HEK293 (cell line): ENCODE measurements at regions not wholly inside any gene's neighbourhood (a gene's known extent, or its start where the extent isn't known, plus 50 kb on each side); places are given as distances from the start of the nearest gene placed in this dataset.
A peak's percentile ranks its signal among the peaks of the same experiment; 100 is the strongest.

Source experiments
- CTCF ChIA-PET: fragments of 350-600 bp; formaldehyde crosslinking; extraction: SDS; loops from one replicate; lab custom pipeline; 2021; ENCODE audit warnings: antibody characterized with exemption; lab: Yijun Ruan, JAX
- POLR2A ChIA-PET: fragments of 300-600 bp; formaldehyde crosslinking; extraction: SDS; loops from one replicate; lab custom pipeline; 2020; ENCODE audit warnings: antibody characterized with exemption, inconsistent platforms; lab: Yijun Ruan, JAX
- H3K27ac ChIP-seq: fragments of 200-500 bp; sonication (Bioruptor generic); 2 replicates; pipeline ENCODE4 v1.5.1; 2014; ENCODE audit warnings: low read depth, low read length, control low read depth, inconsistent platforms; ENCODE audit errors: extremely low read depth
- H3K36me3 ChIP-seq, 2 experiments: fragments of 200-500 bp in 1 of 2; sonication (Bioruptor generic) in 1 of 2; 1 replicate in 1 of 2; 2 replicates in 1 of 2; pipeline ENCODE4 v1.5.1; 2014 to 2017; ENCODE audit warnings: inconsistent platforms in 2 of 2, low read length in 2 of 2; ENCODE audit not compliant: control insufficient read depth in 2 of 2, insufficient read depth in 1 of 2
- H3K4me1 ChIP-seq: fragments of 200-500 bp; sonication (Bioruptor generic); 2 replicates; pipeline ENCODE4 v1.5.1; 2014; ENCODE audit warnings: mild to moderate bottlenecking, low read length, inconsistent platforms; ENCODE audit not compliant: control insufficient read depth, insufficient read depth
- H3K4me3 ChIP-seq: 2 replicates; pipeline ENCODE4 v1.5.1; 2011; ENCODE audit warnings: low read depth, mild to moderate bottlenecking, control low read depth, low read length, moderate library complexity
- H3K9me3 ChIP-seq: fragments of 200-500 bp; sonication (Bioruptor generic); 2 replicates; pipeline ENCODE4 v1.5.1; 2014; ENCODE audit warnings: low read depth, low read length, inconsistent platforms; ENCODE audit not compliant: control insufficient read depth, insufficient read depth
- GLIS2 ChIP-seq: fragments of 450-650 bp; formaldehyde crosslinking; IDR thresholded peaks from 2 replicates; pipeline ENCODE4 v1.5.1; 2016; ENCODE audit warnings: missing biosample characterization, missing genetic modification characterization
- KLF10 ChIP-seq: fragments of 450-650 bp; IDR thresholded peaks from 2 replicates; pipeline ENCODE4 v1.5.1; 2018; ENCODE audit warnings: missing biosample characterization, mild to moderate bottlenecking, missing genetic modification characterization
- KLF9 ChIP-seq: fragments of 450-650 bp; formaldehyde crosslinking; IDR thresholded peaks from 2 replicates; pipeline ENCODE4 v1.5.1; 2016; ENCODE audit warnings: missing biosample characterization, missing genetic modification characterization, low read depth
- MEIS1 ChIP-seq: sonication (generic); formaldehyde crosslinking; IDR thresholded peaks from 2 replicates; pipeline ENCODE4 v1.8.1; 2022; ENCODE audit warnings: missing genetic modification reagents, mild to moderate bottlenecking, borderline replicate concordance
- MZF1 ChIP-seq: fragments of 450-650 bp; formaldehyde crosslinking; IDR thresholded peaks from 2 replicates; pipeline ENCODE4 v1.5.1; 2017; ENCODE audit warnings: missing biosample characterization, missing genetic modification characterization, borderline replicate concordance
- OSR2 ChIP-seq: fragments of 450-650 bp; formaldehyde crosslinking; IDR thresholded peaks from 2 replicates; pipeline ENCODE4 v1.5.1; 2016; ENCODE audit warnings: missing biosample characterization, missing genetic modification characterization
- PRDM6 ChIP-seq: fragments of 450-650 bp; formaldehyde crosslinking; IDR thresholded peaks from 2 replicates; pipeline ENCODE4 v1.5.1; 2017; ENCODE audit warnings: missing biosample characterization, missing genetic modification characterization
- REST ChIP-seq: fragments of 450-650 bp; formaldehyde crosslinking; IDR thresholded peaks from 2 replicates; pipeline ENCODE4 v1.5.1; 2016; ENCODE audit warnings: missing biosample characterization, missing genetic modification characterization
- SALL2 ChIP-seq: fragments of 450-650 bp; formaldehyde crosslinking; IDR thresholded peaks from 2 replicates; pipeline ENCODE4 v1.5.0; 2017; ENCODE audit warnings: missing biosample characterization, mild to moderate bottlenecking, missing genetic modification characterization, borderline replicate concordance
- SCRT2 ChIP-seq: fragments of 450-650 bp; formaldehyde crosslinking; IDR thresholded peaks from 2 replicates; pipeline ENCODE4 v1.5.1; 2016; ENCODE audit warnings: missing biosample characterization, missing genetic modification characterization
- TCF7L2 ChIP-seq: IDR thresholded peaks from 2 replicates; pipeline ENCODE4 v1.6.1; 2011; ENCODE audit warnings: low read depth, mild to moderate bottlenecking, inconsistent platforms, low read length, moderate library complexity, borderline replicate concordance
- WT1 ChIP-seq: fragments of 450-650 bp; formaldehyde crosslinking; IDR thresholded peaks from 2 replicates; pipeline ENCODE4 v1.5.1; 2016; ENCODE audit warnings: missing biosample characterization, missing genetic modification characterization
- ZBTB20 ChIP-seq: fragments of 450-650 bp; formaldehyde crosslinking; IDR thresholded peaks from 2 replicates; pipeline ENCODE4 v1.5.1; 2016; ENCODE audit warnings: missing biosample characterization, missing genetic modification characterization
- ZNF202 ChIP-seq: fragments of 450-650 bp; formaldehyde crosslinking; IDR thresholded peaks from 2 replicates; pipeline ENCODE4 v1.5.1; 2016; ENCODE audit warnings: missing biosample characterization, missing genetic modification characterization, borderline replicate concordance
- ZNF239 ChIP-seq: fragments of 450-650 bp; formaldehyde crosslinking; IDR thresholded peaks from 2 replicates; pipeline ENCODE4 v1.5.1; 2016; ENCODE audit warnings: missing biosample characterization, missing genetic modification characterization
- ZNF26 ChIP-seq: fragments of 450-650 bp; formaldehyde crosslinking; IDR thresholded peaks from 2 replicates; pipeline ENCODE4 v1.5.1; 2016; ENCODE audit warnings: missing biosample characterization, missing genetic modification characterization
- ZNF266 ChIP-seq: fragments of 450-650 bp; formaldehyde crosslinking; IDR thresholded peaks from 2 replicates; pipeline ENCODE4 v1.5.1; 2016; ENCODE audit warnings: missing biosample characterization, missing genetic modification characterization, low read depth
- ZNF324 ChIP-seq: fragments of 450-650 bp; formaldehyde crosslinking; IDR thresholded peaks from 2 replicates; pipeline ENCODE4 v1.5.1; 2016; ENCODE audit warnings: missing biosample characterization, missing genetic modification characterization
- ZNF335 ChIP-seq: fragments of 450-650 bp; formaldehyde crosslinking; conservative IDR thresholded peaks from 2 replicates; pipeline ENCODE4 v1.5.1; 2016; ENCODE audit warnings: missing biosample characterization, missing genetic modification characterization
- ZNF449 ChIP-seq: fragments of 450-650 bp; formaldehyde crosslinking; IDR thresholded peaks from 2 replicates; pipeline ENCODE4 v1.5.1; 2017; ENCODE audit warnings: missing biosample characterization, mild to moderate bottlenecking, missing genetic modification characterization, moderate library complexity
- ZNF473 ChIP-seq: fragments of 450-650 bp; formaldehyde crosslinking; IDR thresholded peaks from 2 replicates; pipeline ENCODE4 v1.5.1; 2017; ENCODE audit warnings: missing biosample characterization, missing genetic modification characterization
- ZNF48 ChIP-seq: fragments of 450-650 bp; formaldehyde crosslinking; IDR thresholded peaks from 2 replicates; pipeline ENCODE4 v1.5.1; 2016; ENCODE audit warnings: missing biosample characterization, missing genetic modification characterization
- ZNF501 ChIP-seq: fragments of 450-650 bp; formaldehyde crosslinking; IDR thresholded peaks from 2 replicates; pipeline ENCODE4 v1.5.1; 2016; ENCODE audit warnings: missing biosample characterization, missing genetic modification characterization
- ZNF521 ChIP-seq: fragments of 450-650 bp; formaldehyde crosslinking; IDR thresholded peaks from 2 replicates; pipeline ENCODE4 v1.5.1; 2017; ENCODE audit warnings: missing biosample characterization, mild to moderate bottlenecking, missing genetic modification characterization
- ZNF561 ChIP-seq: fragments of 450-650 bp; IDR thresholded peaks from 2 replicates; pipeline ENCODE4 v1.5.1; 2018; ENCODE audit warnings: missing biosample characterization, missing genetic modification characterization, borderline replicate concordance
- ZNF585B ChIP-seq: fragments of 450-650 bp; formaldehyde crosslinking; IDR thresholded peaks from 2 replicates; pipeline ENCODE4 v1.5.1; 2016; ENCODE audit warnings: missing biosample characterization, missing genetic modification characterization
- ZNF624 ChIP-seq: fragments of 450-650 bp; formaldehyde crosslinking; IDR thresholded peaks from 2 replicates; pipeline ENCODE4 v1.5.1; 2017; ENCODE audit warnings: missing biosample characterization, missing genetic modification characterization
- ZNF660 ChIP-seq: fragments of 450-650 bp; IDR thresholded peaks from 2 replicates; pipeline ENCODE4 v1.5.1; 2018; ENCODE audit warnings: missing biosample characterization, mild to moderate bottlenecking, missing genetic modification characterization
- ZNF747 ChIP-seq: fragments of 450-650 bp; formaldehyde crosslinking; IDR thresholded peaks from 2 replicates; pipeline ENCODE4 v1.5.1; 2016; ENCODE audit warnings: missing biosample characterization, missing genetic modification characterization
- ZSCAN30 ChIP-seq: fragments of 450-650 bp; IDR thresholded peaks from 2 replicates; pipeline ENCODE4 v1.5.1; 2018; ENCODE audit warnings: missing biosample characterization, mild to moderate bottlenecking, missing genetic modification characterization, moderate library complexity

- Histone ChIP-seq H3K4me3 (no peak overlapping the region), H3K4me1 (peaks cover 13% of the 10 kb centered on the region), H3K36me3 (no peaks in the 10 kb centered on the region), H3K9me3 (no peaks in the 10 kb centered on the region; the same call in 1 of the 2 replicates), H3K27ac (no peak overlapping the region)
- POLR2A ChIA-PET, result no interaction called here
- CTCF ChIA-PET, result no interaction called here
- TF ChIP-seq ZNF324 (tag by site-specific recombination), result no peak
- TF ChIP-seq ZNF266 (tag by site-specific recombination), result no peak
- TF ChIP-seq ZNF26 (tag by site-specific recombination), result no peak
- TF ChIP-seq ZNF202 (tag by site-specific recombination), result no peak
- TF ChIP-seq ZNF48 (tag by site-specific recombination), result no peak
- TF ChIP-seq ZNF747 (tag by site-specific recombination), result no peak
- TF ChIP-seq KLF9 (tag by site-specific recombination), result no peak
- TF ChIP-seq WT1, result no peak
- TF ChIP-seq SALL2 (tag by site-specific recombination), result no peak
- TF ChIP-seq ZNF521 (tag by site-specific recombination), result no peak
- no peak for TF ChIP-seq GLIS2 (tag by site-specific recombination)
- no peak for TF ChIP-seq TCF7L2
- no peak for TF ChIP-seq ZNF561 (tag by site-specific recombination)
- TF ChIP-seq OSR2 (tag by site-specific recombination), result no peak
- TF ChIP-seq MZF1 (tag by site-specific recombination), result no peak
- no peak for TF ChIP-seq ZBTB20 (tag by site-specific recombination)
- no peak for TF ChIP-seq REST (tag by site-specific recombination)
- no peak for TF ChIP-seq ZNF585B (tag by site-specific recombination)
- TF ChIP-seq ZNF624 (tag by site-specific recombination), result no peak
Observed at GRCh38 chr5:99775189-99775588, 760.0 kb upstream of the FAM174A start.

- Histone ChIP-seq H3K27ac (no peak overlapping the region), H3K36me3 (no peaks in the 10 kb centered on the region), H3K4me3 (no peak overlapping the region), H3K4me1 (peaks cover 13% of the 10 kb centered on the region), H3K9me3 (no peaks in the 10 kb centered on the region)
- CTCF ChIA-PET, result interaction anchor here (0.6 to 0.7 kb wide), 2 partner anchors 28 to 128 kb away, joined by 3 read pairs; no protein-coding TSS in a partner anchor
- POLR2A ChIA-PET, result no interaction called here
- TF ChIP-seq ZNF239 (tag by site-specific recombination) (no peak), ZNF335 (tag by site-specific recombination) (peak; percentile 32), ZNF449 (tag by site-specific recombination) (no peak), ZSCAN30 (tag by site-specific recombination) (no peak), KLF10 (tag by site-specific recombination) (no peak), MEIS1 (CRISPR knock-in tag) (no peak), ZNF473 (tag by site-specific recombination) (no peak), ZNF501 (tag by site-specific recombination) (no peak), SCRT2 (tag by site-specific recombination) (peak; percentile 19; the same call in 1 of the 2 replicates), PRDM6 (peak; percentile 64; the same call in 1 of the 2 replicates), ZNF660 (tag by site-specific recombination) (no peak)
Observed at GRCh38 chr5:99773290-99773689, 761.9 kb upstream of the FAM174A start.
